HG03520 (cell line): ENCODE measurements at regions not wholly inside any gene's neighbourhood (a gene's known extent, or its start where the extent isn't known, plus 50 kb on each side); places are given as distances from the start of the nearest gene placed in this dataset.
"Not testable (repeated sequence)": the region's sequence is repeated elsewhere in the genome, so short reads cannot be mapped to it uniquely, and the experiment has no call there.

Experiments used
- ATAC-seq: cut with Tn5 transposase; IDR thresholded peaks from one replicate; pipeline ENCODE4 v1.9.1; 2021; ENCODE audit warnings: mild to moderate bottlenecking, moderate library complexity; ENCODE audit not compliant: unreplicated experiment

DNA sequence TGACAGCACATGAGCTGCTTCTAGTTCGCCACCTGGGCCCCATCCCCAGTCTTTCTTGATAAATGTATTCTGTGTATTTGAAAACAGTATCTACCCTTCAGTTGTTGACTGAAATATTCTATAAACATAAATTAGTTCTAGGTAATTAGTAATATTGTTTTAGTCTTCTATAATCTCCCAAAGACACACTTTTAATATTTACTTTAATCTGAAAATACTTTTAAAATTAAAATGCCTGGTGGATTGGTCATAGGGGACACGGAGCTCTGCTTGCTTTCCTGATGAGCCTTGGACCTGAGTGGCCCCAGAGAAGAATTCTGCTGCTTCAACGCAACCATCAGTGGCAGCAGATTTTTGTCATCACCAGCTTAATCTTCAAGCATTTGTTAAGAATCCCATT is 234.5 kb downstream of the THBS2 start:
- no peak for ATAC-seq

DNA sequence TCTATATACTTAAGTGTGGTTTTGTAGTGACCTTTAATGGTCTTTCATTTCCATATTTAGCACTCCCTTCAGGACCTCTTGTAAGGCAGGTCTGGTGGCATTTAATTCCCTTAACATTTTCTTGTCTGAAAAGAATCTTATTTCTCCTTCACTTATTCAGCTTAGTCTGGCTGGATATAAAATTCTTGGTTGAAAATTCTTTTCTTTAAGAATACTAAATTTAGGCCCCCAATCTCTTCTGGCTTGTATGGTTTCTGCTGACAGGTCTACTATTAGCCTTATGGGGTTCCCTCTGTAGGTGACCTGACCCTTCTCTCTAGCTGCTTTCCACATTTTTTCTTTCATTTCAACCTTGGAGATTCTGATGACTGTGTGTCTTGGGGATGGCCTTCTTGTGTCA is 236.9 kb downstream of the THBS2 start:
- ATAC-seq: no peak

DNA sequence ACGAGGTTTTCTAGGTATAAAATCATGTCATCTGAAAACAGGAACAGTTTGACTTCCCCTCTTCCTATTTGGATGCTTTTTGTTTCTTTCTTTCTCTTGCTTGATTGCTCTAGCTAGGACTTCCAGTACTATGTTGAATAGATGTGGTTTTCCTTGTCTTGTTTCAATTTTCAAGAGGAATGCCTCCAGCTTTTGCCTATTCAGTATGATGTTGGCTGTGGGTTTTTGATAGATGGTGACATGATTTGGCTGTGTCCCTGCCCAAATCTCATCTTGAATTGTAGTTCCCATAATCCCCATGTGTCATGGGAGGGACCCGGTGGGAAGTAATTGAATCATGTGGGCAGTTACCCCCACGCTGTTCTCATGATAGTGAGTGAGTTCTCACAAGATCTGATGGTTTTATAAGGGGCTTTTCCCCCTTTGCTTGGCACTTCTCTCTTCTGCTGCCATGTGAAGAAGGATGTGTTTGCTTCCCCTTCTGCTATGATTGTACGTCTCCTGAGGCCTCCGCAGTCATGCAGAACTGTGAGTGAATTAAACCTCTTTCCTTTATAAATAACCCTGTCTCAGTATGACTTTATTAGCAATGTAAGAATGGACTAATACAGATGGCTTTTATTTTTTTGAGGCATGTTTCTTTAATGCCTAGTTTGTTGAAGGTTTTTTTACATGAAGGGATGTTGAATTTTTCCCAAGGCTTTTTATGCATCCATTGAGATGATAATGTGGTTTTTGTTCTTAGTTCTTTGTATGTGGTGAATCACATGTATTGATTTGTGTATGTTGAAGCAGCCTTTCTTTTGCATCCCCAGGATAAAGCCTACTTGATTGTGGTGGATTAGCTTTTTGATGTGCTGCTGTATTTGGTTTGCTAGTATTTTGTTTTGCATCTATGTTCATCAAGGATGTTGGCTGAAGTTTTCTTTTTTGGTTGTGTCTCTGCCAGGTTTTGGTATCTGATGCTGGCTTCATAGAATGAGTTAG is 239.1 kb downstream of the THBS2 start:
- no peak for ATAC-seq

DNA sequence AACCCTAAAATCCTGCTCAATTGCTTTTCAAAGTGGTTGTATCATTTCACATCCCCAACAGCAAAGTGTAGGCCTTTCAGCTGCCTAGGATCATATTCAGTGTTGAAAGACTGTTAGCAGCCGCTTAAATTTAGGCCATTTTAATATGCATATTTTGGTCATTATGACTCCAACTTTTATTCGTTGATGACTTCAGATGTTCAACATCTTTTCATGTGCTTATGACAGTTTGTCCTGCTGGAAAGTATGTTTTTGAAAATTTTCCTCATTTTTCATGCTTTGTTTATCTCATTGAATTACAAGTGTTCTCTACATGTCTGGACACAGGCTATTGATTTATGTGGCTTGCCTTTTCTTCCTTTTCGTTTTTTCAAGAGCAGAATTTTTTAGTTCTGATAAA is 244.0 kb downstream of the THBS2 start:
- ATAC-seq: no peak

DNA sequence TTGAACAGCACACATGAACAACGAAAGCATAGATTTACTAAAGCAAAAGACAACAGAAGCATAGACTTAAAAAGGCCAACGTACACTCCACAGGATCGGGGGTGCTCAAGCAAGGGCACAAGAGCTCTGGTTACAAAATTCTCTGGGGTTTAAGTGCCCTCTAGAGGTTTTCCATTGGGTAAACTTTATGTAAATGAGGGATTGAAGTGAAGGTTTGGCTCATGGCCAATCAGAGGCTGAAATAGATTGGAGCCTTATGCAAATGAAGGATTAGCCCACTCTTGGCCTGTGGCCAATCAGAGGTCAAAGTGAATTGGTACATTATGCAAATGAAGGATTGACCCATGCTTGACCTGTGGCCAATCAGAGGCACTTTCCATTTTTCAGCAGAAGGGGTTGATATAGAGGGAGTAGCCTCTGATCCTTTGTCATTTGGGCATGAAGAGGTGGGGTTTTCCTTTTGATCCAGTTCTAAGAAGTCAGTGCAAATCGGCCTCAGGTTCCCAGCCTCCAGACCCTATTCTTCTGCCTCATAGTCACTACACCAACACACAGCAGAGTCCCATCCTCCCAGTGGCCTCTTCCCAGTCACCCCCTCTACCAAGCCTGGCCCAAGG is 244.9 kb downstream of the THBS2 start:
- no peak for ATAC-seq

DNA sequence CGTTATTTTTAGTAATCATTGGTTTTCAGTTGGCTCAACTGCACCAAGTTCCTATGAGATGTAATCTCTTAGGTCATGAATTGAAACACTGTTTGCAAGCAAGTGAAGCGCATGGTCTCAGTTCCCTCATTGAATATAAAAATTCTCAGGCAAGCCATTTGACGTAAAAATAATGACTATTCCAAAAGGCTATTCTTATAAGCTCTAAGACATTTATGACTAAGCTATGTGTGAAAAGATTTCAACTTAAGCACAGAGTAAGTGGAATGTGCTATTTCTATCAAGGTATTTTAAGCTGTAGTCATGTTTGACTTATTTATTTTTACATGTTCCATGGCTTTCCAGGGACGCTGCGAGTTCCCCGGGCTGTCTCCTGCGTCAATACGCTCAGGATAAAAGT is 248.5 kb downstream of the THBS2 start:
- ATAC-seq: no peak

DNA sequence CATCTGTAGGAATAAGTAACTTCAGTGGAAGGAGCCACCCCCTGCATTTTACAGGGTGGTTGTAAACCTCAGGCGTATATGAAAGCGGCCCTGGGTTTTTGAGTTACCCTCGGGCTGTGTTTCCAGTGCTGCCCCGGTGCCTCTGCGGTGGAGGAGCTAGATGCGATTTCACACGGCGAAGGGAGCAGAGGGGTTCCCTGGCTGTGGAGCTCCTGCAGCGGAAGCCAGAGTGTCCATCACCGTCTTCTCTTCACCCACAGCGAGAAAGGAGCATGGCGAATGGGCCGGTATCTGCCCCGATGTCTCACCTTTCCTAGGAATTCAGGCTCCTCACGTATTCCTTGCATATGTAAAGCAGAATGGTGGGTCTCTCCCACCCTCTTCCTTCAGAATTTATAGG is 253.6 kb downstream of the THBS2 start:
- no peak for ATAC-seq

DNA sequence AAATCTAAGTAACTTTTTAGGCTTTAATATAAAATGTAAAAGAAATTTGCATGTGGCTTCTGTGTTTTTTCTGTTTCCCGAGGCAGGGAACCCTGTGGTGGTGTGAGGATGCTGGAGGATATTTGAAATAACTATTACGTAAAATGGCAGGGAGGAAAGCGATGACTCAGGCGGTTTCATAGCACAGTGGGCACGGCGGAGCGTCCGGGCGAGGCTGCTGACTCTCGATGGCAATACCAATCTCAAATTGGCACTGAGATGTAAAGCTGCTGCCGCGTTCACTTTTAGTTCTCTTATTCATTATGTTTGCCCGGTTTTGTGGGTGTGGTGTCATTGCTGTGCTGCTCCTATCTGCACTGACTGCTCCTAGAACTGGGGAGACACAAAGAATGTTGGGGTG is 254.3 kb downstream of the THBS2 start:
- ATAC-seq: no peak

DNA sequence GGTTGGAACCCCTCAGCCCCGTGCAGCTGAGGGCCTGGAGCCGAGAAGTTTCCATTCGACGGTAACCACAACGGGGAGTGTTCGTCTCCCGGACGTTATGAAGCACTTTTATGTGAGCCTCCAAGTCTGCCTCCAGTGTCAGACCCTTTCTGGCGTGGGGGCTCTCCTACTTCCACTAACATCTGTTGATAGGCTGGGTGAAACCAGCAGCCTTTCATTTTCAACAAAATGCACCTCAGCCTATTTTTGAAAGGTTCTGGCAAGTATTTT is 257.4 kb downstream of the THBS2 start:
- no peak for ATAC-seq

DNA sequence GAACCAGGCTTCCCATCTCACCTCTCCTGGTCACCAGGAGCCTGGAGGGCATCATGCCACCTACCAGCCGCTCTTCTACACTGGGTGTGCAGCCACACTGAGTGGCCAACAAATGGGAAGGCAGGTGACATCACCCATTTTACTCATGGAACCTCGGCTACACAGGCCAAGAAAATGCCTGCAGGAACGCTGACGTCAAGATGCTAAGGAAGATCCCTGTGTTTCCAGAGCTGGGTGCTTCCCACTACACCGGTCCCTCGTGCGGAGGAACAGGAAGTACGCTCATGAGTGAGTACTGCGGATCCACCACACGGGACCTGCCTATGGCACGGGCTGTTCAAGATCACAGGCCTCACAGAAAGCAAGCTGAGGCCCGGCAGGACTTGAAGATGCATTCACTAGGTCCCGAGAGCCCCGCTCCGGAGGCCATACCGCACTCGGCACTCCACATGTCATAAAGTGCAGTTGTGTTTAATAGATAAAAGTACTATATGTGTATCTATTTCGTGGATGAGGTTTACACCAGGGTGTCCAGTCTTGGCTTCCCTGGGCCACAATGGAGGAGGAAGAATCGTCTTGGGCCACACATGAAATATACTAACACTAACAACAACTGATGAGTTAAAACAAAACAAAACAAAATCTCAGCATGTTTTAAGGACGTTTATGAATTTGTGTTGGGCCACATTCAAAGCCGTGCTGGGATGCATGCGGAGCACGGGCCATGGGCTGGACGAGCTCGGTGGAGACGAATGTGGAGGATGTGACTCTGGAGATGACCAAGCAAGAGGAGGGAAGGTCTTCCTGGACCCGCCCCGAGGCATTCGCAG is 257.9 kb downstream of the THBS2 start:
- no peak for ATAC-seq

DNA sequence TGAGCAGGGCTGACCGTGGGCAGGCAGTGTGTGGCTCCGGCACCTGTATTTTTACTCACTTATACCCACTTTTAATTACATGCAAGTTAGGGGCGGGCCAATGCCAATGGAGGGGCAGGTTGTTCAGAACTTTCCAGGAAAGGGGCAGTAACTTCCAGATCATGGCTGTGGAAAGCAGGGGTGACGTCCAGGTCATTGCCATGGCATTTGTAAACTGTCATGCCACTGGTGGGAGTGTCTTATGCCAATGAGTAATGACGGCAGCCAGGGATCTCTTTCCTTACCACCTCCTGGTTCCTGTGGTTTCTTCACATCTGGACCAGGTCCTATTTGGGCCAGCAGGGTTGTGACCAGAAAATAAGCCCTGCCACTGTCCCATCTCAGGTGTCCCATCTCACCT is 258.7 kb downstream of the THBS2 start:
- ATAC-seq: no peak

DNA sequence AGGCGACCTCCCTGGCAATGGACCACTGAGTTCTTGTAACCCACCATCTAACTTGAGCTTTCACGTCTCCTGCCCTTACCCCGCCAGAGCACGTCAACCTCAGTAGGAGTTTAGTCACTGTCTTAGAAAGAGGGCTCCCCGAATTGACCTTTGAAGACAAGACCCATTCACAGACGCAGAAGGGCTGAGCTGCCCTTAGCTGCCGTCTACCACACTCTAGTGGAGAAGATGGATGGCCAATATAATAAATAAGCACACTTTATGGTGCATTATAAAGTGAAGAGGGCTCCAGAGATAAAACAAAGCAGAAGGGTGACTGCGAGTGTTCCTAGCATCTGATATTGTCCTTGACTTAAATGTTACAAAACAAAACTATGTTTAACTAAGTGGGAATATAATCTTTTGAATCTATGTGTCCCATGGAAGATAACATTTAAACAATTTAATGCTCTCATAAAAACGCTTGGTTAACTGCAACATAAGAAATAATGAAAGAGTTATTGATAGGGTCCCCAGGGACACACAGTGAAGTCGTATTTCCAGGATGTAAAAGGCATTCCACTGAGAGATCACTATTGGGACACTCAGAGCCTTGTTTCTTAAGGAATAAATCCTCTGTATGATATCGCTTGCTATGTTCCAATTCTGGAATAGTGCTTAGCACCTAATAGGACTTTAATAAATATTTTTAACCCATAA is 261.1 kb downstream of the THBS2 start:
- no peak for ATAC-seq

DNA sequence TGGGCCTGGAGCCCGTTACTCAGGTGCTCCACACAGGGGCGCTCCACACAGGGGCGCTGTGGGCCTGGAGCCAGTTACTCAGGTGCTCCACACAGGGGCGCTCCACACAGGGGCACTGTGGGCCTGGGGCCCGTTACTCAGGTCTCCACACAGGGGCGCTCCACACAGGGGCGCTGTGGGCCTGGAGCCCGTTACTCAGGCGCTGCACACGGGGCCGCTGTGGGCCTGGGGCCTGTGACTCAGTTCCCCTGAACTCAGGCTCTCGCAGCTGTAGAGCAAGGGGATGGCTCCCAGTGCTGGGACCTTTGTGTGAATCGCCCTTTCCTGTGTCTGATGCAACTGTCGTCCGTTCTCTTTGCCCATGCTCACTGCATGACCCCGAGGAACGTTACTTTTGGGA is 262.0 kb downstream of the THBS2 start:
- not testable (repeated sequence) for ATAC-seq

DNA sequence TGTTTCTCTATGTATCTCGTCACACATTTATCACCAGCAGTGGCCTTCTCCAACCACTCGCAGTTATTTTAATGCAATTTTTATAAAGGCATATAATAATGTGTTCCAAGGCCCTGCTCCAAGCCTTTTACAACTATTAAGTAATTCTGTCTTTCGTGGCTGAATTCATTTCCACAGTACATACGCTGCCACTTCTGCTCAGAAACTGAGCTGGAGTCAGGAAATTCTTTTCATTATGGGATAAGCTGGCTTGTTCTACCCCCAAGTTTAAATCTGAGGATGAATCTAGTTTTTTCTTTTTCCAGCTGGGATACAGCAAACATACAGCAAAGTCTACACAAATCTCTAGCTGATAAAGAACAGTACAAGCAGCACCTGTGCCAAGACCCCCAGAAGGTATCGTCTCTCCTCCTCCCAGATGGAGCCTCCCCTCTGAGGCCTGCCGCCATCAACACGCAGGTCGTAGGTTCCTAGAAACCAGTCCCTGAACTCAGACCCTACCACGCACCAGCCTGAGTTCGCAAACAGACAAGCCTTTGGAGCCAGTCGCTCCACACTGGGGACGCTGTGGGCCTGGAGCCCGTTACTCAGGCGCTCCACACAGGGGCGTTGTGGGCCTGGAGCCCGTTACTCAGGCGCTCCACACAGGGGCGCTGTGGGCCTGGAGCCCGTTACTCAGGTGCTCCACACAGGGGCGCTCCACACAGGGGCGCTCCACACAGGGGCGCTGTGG is 263.5 kb downstream of the THBS2 start:
- no peak for ATAC-seq

DNA sequence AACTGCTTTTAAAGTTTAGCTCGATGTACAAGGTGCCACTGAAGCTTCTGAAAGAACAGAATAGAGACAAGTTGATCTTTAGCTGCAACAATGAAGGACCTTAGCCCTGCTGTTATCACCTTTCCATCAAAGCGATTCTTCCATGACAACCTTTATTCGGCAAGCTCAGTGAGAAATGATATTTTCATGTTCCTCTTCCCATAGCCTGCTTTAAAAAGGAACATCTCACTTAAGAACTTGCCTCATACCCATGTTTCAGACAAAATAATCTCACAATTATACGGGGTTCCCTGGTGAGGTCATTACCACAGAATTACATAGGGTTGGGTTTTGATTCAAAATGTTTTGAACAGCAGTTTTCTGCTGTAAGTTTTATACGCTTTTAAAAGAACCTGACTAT is 264.2 kb downstream of the THBS2 start:
- ATAC-seq: no peak

DNA sequence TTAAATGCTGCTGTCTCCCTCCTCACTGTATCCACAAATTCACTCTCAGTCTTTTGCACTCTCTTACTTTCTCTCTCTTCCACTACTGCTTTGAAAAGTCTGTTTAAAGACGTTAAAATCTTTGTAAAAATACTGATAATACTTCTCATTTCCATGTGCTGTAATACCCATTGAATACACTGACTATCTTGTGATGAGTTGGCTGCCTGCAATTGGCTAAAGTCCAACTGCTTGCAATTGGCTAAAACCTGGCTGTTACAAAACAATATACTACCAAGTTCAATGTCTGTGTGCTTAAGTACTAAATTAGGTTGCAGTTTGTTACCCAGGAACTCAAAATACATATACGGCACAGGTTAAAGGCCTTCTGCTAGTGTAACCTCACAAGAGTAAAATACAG is 264.8 kb downstream of the THBS2 start:
- ATAC-seq: no peak

DNA sequence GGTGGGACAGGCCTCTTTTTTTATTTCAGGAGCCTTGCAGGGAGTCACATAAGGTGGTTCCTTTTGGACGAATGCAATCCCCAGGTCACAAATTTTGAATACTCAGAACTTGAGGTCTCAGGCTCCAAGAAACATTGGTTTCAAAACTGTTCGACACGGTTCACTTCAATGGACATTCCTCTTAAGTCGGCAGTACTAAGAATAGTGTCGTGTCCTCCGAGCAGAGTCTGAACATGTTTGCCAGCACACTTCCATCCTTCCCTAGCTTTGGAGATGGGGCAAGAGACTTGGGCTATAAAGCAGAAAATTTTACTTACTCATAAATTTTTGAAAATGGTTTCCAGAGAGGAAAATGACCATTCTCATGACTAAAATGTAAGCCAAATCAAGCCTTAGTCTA is 265.4 kb downstream of the THBS2 start:
- no peak for ATAC-seq

DNA sequence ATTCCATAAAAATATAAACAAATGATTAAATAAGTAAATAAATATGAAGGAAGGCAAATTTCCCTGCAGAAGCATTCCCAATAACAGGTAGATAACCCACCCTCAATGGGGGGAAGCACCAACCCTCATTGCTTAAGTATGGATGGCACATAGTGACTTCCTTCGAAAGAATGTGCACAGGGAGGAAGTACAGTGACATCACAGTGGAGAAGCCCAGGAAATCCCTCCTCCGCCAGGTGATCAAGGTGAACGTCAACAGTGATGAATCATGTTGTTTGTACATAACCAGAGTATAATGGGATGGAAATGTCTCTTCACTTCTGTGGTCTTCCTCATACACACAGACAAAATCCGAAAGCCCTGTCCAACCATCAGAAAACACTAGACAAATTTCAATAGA is 267.9 kb downstream of the THBS2 start:
- ATAC-seq: no peak

DNA sequence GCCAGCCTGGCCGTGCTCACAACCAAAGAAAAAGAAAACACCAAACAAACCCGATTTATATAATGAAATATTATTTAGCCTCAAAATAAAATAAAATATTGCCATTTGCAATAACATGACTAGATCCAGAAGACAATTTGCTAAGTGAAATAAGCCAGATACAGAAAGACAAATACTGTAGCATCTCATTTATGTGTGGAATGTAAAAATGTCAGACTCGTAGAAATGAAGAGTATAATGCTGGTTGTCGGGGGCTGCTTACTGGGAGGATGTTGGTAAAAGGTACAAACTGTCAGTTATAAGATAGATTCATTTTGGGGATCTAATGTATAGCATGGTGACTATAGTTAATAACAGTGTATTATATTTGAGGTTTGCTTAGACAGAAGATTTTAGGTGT is 269.7 kb downstream of the THBS2 start:
- no peak for ATAC-seq

DNA sequence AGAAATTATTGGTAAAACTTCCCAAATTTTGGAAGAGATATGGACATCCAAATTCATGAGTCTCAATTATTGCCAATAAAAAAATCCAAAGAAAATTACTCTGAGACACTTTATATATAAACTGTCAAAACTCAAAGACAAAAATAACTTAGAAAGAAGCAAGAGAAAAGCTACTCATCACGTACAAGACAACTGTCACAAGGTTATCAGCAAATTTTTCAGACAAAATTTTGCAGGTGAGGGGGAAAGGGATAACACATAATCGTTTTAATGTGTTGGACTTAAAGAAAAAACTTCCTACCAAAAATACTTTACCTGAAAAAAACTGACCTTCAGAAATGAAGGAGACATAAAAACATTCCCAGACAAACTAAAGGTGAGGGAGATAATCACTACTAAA is 272.5 kb downstream of the THBS2 start:
- ATAC-seq: no peak

DNA sequence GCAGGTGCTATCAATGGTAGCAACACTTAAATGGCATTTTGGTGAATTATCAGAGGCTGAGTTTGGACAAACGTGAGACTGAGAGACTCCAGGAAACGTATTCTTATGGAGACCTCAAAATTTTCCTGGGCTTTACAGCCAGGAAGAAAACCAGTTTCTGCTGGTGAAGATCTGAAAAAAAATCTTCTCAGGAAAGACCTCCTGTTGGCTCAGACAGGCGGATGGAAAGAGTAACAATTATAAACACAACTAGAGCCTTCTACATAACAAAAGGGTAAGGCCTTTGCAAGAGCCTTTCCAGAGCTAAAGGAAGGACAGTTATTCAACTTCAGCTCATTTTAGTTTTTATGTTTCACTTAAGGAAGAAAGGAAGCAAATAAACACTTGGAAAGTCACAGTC is 274.4 kb downstream of the THBS2 start:
- ATAC-seq: no peak
